PC-9 (cell line): ENCODE measurements at regions not wholly inside any gene's neighbourhood (a gene's known extent, or its start where the extent isn't known, plus 50 kb on each side); places are given as distances from the start of the nearest gene placed in this dataset.
"Not testable (repeated sequence)": the region's sequence is repeated elsewhere in the genome, so short reads cannot be mapped to it uniquely, and the experiment has no call there.

Experiments used
- EZH2 ChIP-seq: fragments of 200-600 bp; sonication (generic); IDR thresholded peaks from 2 replicates; pipeline ENCODE4 v1.8.0; 2017; ENCODE audit warnings: antibody characterized with exemption, low read depth
- TF ChIP-seq, protein P1 (sequence below): fragments of 200-600 bp; sonication (generic); conservative IDR thresholded peaks from 2 replicates; pipeline ENCODE4 v1.6.1; 2017; ENCODE audit warnings: mixed run types, antibody characterized with exemption, mild to moderate bottlenecking, moderate library complexity

GRCh38 chr12:131224226-131225065 is 270.7 kb downstream of the ADGRD1 start:
- TF ChIP-seq, protein P1, sequence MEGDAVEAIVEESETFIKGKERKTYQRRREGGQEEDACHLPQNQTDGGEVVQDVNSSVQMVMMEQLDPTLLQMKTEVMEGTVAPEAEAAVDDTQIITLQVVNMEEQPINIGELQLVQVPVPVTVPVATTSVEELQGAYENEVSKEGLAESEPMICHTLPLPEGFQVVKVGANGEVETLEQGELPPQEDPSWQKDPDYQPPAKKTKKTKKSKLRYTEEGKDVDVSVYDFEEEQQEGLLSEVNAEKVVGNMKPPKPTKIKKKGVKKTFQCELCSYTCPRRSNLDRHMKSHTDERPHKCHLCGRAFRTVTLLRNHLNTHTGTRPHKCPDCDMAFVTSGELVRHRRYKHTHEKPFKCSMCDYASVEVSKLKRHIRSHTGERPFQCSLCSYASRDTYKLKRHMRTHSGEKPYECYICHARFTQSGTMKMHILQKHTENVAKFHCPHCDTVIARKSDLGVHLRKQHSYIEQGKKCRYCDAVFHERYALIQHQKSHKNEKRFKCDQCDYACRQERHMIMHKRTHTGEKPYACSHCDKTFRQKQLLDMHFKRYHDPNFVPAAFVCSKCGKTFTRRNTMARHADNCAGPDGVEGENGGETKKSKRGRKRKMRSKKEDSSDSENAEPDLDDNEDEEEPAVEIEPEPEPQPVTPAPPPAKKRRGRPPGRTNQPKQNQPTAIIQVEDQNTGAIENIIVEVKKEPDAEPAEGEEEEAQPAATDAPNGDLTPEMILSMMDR, result not testable (repeated sequence)
- not testable (repeated sequence) for TF ChIP-seq EZH2
